ENCODE measurements at regions not wholly inside any gene's neighbourhood (a gene's known extent, or its start where the extent isn't known, plus 50 kb on each side); places are given as distances from the start of the nearest gene placed in this dataset.

DNA sequence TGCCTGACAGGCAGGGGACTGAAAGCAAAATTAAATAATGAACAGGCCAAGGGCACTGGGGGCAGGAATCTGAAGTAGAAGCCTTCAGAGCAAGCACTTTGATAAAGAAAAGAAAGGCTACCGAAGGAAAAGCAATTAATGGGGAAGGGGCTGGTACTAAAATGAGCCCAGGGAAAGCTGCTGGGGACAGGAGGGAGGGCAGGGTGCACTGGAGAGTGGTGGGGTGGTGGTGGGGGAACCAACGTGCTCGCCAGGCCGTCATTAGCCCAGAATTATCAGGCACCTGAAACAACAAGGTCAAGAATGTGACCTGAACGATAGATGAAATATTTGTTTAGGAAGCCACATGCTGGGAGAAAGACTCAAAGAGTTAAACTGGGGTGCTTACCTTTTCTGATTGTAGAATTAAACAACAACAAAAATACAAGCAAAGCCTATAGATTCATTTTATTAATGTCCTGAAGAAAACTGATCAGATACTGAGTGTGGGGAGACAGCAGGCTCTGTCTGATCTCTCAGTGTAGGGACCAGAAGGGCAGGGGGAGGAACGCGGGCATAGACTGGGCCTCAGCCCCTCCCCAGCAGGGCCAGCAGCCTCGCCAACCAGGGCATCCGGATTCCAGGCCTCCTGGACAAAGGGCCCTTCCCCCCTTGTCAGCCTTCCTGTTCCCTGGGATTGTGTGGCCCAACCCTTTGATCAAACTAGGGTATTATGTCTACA lies 239.7 kb upstream of the KLF3 start:
- no peaks in the 10 kb centered on the region for H3K4me1 ChIP-seq
- H3K9ac ChIP-seq, result no peak overlapping the region
- peaks cover 9% of the 10 kb centered on the region for H3K9me3 ChIP-seq
- H3K36me3 ChIP-seq, result no peaks in the 10 kb centered on the region
- H3K27me3 ChIP-seq, result no peaks in the 10 kb centered on the region
- H4K20me1 ChIP-seq, result no peaks in the 10 kb centered on the region
- no peak overlapping the region for H3K4me2 ChIP-seq
- TF ChIP-seq Cebpa-rat (IDR thresholded peaks at IDR 0.05), result no peak
- no peak overlapping the region for H3K27ac ChIP-seq
- H3K4me3 ChIP-seq, result no peak overlapping the region

DNA sequence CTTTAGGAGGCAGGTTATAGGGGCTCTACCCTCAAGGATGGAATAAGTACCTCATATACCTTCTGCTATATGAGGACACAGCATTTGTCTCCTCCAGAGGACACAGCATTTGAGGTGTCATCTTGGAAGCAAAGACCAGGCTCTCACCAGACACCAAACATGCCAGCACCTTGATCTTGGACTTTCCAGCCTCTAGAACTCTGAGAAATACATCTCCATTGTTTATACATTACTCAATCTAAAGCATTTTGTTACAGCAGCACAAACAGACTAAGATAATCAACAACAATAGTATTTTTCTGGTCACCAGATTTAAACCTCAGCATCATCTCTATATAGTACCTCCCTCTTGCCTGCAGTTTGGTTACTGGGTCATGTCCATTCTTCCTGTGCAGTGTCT lies 237.5 kb upstream of the KLF3 start:
- no peaks in the 10 kb centered on the region for H3K36me3 ChIP-seq
- H3K9me3 ChIP-seq, result no peaks in the 10 kb centered on the region
- no peaks in the 10 kb centered on the region for H4K20me1 ChIP-seq
- H3K27me3 ChIP-seq, result no peaks in the 10 kb centered on the region
- no peaks in the 10 kb centered on the region for H3K4me1 ChIP-seq
- H3K4me3 ChIP-seq, result no peak overlapping the region
- H3K9ac ChIP-seq, result no peak overlapping the region
- no peak overlapping the region for H3K27ac ChIP-seq
- no peak overlapping the region for H3K4me2 ChIP-seq
- no peak for TF ChIP-seq Cebpa-rat (IDR thresholded peaks at IDR 0.05)

DNA sequence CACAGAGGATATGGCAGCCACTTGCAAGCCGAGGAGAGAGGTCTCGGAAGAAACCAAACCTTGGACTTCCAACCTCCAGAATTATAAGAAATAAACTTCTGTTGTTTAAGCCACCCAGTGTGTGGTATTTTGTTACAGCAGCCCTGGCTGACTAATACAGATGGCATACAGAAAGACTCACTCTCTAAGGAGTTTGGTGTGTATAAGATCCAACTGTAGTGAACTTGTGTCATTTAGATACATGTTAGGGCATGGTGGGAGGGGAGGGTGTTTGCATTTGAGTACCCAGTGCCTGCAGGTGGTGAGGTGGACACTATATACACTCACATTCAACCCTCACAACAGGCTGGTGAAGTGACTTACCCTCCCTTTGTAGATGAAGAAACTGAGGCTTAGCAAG lies 233.2 kb upstream of the KLF3 start:
- H3K4me1 ChIP-seq, result no peaks in the 10 kb centered on the region

DNA sequence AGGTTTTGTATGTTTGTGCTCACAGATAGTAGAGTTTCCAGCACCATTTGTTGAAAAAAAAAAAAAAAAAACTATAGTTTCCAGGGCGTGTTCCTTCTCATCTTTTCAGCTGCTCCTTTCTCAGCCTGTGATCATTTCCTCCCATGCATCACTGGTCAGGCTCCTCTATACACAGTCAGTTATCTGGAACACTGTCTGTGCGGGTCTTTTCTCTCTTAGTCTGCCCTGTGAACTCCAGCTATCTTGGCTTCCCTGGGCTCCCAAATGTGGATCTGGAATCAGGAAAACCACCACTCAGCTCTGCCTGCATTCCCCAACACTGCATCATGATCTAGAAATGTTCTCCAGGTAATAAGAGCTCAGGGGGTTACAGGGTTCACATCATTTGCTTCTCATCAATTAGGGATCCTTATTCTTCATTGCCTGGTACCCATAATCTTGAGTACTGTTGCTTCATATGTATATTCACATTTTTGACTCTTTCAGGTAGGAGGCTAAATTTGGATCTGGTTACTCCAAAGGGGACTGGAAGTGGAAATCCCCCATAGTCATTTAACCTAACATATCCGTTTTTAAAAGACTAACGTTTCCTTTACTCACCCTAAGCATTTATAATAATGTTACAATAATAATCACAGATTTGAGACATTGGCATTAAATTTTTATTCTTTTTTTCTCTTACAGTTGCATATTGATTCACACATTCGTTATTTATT lies 221.8 kb upstream of the KLF3 start:
- H3K9me3 ChIP-seq, result peaks cover 13% of the 10 kb centered on the region; the same call in 1 of the 2 replicates
- no peaks in the 10 kb centered on the region for H4K20me1 ChIP-seq
- no peak overlapping the region for H3K4me2 ChIP-seq
- H3K27me3 ChIP-seq, result no peaks in the 10 kb centered on the region
- no peak overlapping the region for H3K27ac ChIP-seq
- H3K36me3 ChIP-seq, result no peaks in the 10 kb centered on the region
- no peak overlapping the region for H3K4me3 ChIP-seq
- no peak for TF ChIP-seq Cebpa-rat (IDR thresholded peaks at IDR 0.05)
- H3K4me1 ChIP-seq, result no peaks in the 10 kb centered on the region
- no peak overlapping the region for H3K9ac ChIP-seq

More for the DNA sequence above, 233.2 kb upstream of the KLF3 start:
- no peak overlapping the region for H3K9ac ChIP-seq
- no peaks in the 10 kb centered on the region for H4K20me1 ChIP-seq
- H3K27ac ChIP-seq, result no peak overlapping the region
- no peaks in the 10 kb centered on the region for H3K36me3 ChIP-seq
- no peak overlapping the region for H3K4me3 ChIP-seq
- H3K4me2 ChIP-seq, result no peak overlapping the region
- TF ChIP-seq Cebpa-rat (IDR thresholded peaks at IDR 0.05), result no peak
- peaks cover 11% of the 10 kb centered on the region for H3K9me3 ChIP-seq
- no peaks in the 10 kb centered on the region for H3K27me3 ChIP-seq

DNA sequence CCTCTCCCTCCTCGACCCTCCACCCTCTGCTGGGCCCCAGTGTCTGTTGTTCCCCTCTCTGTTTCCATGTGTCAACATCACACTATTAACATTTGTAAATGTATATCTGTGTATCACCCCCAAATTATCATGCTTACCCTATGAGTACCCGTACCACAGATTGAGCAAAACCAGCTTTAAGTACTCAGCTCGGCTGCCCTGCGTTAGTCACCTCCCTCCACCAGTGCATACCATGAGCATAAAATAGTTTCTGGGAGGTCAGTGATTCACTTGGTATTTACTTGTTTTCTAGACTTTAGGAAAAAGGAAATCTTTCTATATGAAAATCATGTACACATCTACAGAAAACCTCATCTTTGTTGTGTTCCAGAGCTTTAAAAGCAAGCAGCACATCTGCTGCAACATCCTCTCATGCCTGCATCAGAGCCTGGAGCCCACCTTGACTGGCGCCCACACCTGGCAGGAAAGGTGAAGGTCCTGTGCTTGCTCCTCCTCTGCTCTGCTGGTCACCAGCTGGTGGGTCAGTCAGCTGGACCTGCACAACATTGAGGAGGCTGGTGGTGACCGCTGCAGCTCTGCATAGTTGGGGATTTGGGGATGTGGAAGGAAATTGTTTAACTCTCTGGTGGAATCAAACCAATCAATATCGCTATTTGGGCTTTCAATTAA lies 214.4 kb upstream of the KLF3 start:
- no peak for TF ChIP-seq Cebpa-rat (IDR thresholded peaks at IDR 0.05)
- Histone ChIP-seq H3K9ac (no peak overlapping the region), H3K27ac (no peak overlapping the region)

DNA sequence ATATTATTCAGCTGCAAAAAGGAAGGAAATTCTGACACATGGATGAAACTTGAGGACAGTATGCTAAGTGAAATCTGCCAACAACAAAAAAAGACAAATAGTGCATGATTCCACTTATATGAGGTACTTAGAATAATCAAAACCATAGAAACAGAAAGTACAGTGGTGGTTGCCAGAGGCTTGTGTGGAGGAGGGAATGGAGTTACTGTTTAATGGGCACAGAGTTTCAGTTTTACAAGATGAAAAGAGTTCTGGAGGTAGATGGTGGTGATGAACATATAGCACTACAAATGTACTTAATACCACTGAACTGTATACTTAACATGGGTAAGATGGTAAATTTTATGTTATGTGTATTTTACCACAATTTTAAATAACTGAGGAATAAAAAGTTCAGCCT lies 212.0 kb upstream of the KLF3 start:
- Histone ChIP-seq H3K9me3 (peaks cover 5% of the 10 kb centered on the region; the same call in 1 of the 2 replicates), H3K4me1 (no peaks in the 10 kb centered on the region), H4K20me1 (no peaks in the 10 kb centered on the region), H3K27ac (no peak overlapping the region), H3K9ac (no peak overlapping the region), H3K4me3 (no peak overlapping the region), H3K36me3 (no peaks in the 10 kb centered on the region), H3K27me3 (no peaks in the 10 kb centered on the region), H3K4me2 (no peak overlapping the region)
- TF ChIP-seq Cebpa-rat (IDR thresholded peaks at IDR 0.05), result no peak

More for the DNA sequence above, 214.4 kb upstream of the KLF3 start:
- no peak overlapping the region for H3K4me3 ChIP-seq
- H4K20me1 ChIP-seq, result no peaks in the 10 kb centered on the region
- H3K36me3 ChIP-seq, result no peaks in the 10 kb centered on the region
- no peaks in the 10 kb centered on the region for H3K27me3 ChIP-seq
- no peaks in the 10 kb centered on the region for H3K4me1 ChIP-seq
- H3K9me3 ChIP-seq, result peaks cover 5% of the 10 kb centered on the region; the same call in 1 of the 2 replicates
- no peak overlapping the region for H3K4me2 ChIP-seq

DNA sequence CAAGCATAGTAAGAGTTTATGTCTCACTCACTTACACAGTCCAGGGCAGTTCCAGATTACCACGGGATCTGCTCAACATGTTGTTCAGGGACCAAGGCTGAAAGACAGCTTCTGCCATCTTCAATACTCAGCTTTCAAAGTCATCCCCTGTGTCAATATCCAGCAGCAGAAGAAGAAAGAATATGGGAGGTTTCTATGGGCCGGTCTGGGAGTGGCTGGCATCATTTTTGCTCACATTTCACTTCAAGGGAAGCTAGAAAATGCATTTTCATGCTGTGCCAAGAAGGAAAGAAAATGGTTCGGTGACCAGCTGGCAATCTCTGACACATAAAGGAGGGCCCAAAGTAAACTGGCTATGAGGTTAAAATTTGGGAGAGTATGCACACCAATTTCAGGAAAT lies 211.5 kb upstream of the KLF3 start:
- no peaks in the 10 kb centered on the region for H4K20me1 ChIP-seq

DNA sequence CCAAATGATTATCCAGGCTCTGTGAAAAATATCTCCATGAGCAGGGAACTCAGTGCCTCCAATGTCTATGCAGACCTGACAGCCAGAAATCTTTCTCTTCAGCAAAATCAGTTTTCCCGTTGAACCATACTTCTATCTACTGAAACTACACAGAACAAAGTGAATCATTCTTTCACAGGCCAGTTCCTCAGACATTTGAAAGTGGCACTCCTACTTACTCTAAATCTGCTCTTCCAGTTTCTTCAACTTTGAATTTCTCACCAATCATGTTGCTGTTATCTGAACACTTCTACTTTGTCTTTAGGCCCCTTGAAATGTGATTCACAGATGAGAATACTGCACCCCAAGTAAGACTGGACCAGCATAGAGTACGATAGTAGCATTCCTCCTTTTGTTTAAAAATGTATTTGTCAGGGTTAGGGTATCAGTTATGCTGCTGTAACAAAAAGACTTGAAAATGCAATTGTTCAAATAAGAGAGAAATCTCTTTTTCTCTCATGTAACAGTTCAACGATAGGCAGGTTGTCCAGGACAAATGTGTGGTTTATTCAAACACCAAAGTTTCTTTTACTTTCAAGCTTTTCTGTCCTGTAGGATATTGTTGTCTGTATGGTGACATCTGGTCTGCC lies 210.6 kb upstream of the KLF3 start:
- no peaks in the 10 kb centered on the region for H3K27me3 ChIP-seq
- no peak overlapping the region for H3K4me3 ChIP-seq
- peaks cover under 1% of the 10 kb centered on the region; the same call in 1 of the 2 replicates for H3K9me3 ChIP-seq
- no peaks in the 10 kb centered on the region for H4K20me1 ChIP-seq
- TF ChIP-seq Cebpa-rat (IDR thresholded peaks at IDR 0.05), result no peak
- H3K27ac ChIP-seq, result no peak overlapping the region
- no peaks in the 10 kb centered on the region for H3K36me3 ChIP-seq
- no peak overlapping the region for H3K9ac ChIP-seq
- no peaks in the 10 kb centered on the region for H3K4me1 ChIP-seq
- no peak overlapping the region for H3K4me2 ChIP-seq

More for the DNA sequence above, 211.5 kb upstream of the KLF3 start:
- Histone ChIP-seq H3K4me3 (no peak overlapping the region), H3K27ac (no peak overlapping the region), H3K27me3 (no peaks in the 10 kb centered on the region), H3K9ac (no peak overlapping the region), H3K9me3 (peaks cover 5% of the 10 kb centered on the region; the same call in 1 of the 2 replicates), H3K4me1 (no peaks in the 10 kb centered on the region), H3K4me2 (no peak overlapping the region), H3K36me3 (no peaks in the 10 kb centered on the region)
- no peak for TF ChIP-seq Cebpa-rat (IDR thresholded peaks at IDR 0.05)

DNA sequence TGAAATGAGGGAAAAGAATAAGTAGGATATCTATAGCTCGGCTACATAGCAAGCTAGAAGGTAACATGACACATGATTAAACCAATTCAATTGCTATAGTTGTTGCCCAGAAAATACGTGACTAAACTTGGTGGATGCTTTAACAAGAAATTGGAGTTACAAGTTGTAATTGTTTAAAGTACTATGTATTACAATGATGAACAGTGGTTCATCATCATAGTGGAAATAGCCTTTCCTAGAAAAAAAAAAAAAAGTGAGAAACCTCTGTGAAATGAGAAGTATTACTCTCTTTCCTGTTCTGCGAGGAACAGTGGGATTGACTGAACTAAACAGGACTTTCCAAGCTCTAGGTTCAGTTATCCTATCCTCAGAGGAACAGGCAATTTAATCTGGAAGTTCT lies 209.7 kb upstream of the KLF3 start:
- H3K4me3 ChIP-seq, result no peak overlapping the region
- H3K27me3 ChIP-seq, result no peaks in the 10 kb centered on the region
- no peak overlapping the region for H3K4me2 ChIP-seq
- H3K4me1 ChIP-seq, result no peaks in the 10 kb centered on the region
- no peaks in the 10 kb centered on the region for H3K9me3 ChIP-seq
- TF ChIP-seq Cebpa-rat (IDR thresholded peaks at IDR 0.05), result no peak
- no peaks in the 10 kb centered on the region for H3K36me3 ChIP-seq
- H4K20me1 ChIP-seq, result no peaks in the 10 kb centered on the region
- no peak overlapping the region for H3K9ac ChIP-seq
- no peak overlapping the region for H3K27ac ChIP-seq
